ENCODE measurements at regions not wholly inside any gene's neighbourhood (a gene's known extent, or its start where the extent isn't known, plus 50 kb on each side); places are given as distances from the start of the nearest gene placed in this dataset.
"Not testable (repeated sequence)": the region's sequence is repeated elsewhere in the genome, so short reads cannot be mapped to it uniquely, and the experiment has no call there.

GRCh38 chr1:173257805-173258204, 50.7 kb upstream of the TNFSF4 start:
- DNase-seq (ENCODE audit: low read depth), result no peak

- DNase-seq (ENCODE audit: low read depth), result no peak
Measured at GRCh38 chr1:173258479-173259264, 51.5 kb upstream of the TNFSF4 start.

GRCh38 chr1:173260329-173260728, 53.2 kb upstream of the TNFSF4 start:
- DNase-seq (ENCODE audit: low read depth), result not testable (repeated sequence)

- no peak for DNase-seq (ENCODE audit: low read depth)
Measured at GRCh38 chr1:173266841-173267240, 59.7 kb upstream of the TNFSF4 start.

GRCh38 chr1:173267453-173267945, 60.4 kb upstream of the TNFSF4 start:
- peak; percentile 66 for DNase-seq (ENCODE audit: low read depth)

GRCh38 chr1:173268261-173268660, 61.1 kb upstream of the TNFSF4 start:
- DNase-seq (ENCODE audit: low read depth), result no peak

- DNase-seq (ENCODE audit: low read depth), result no peak
Measured at GRCh38 chr1:173268786-173269277, 61.7 kb upstream of the TNFSF4 start.

GRCh38 chr1:173269490-173270230, 62.5 kb upstream of the TNFSF4 start:
- DNase-seq (ENCODE audit: low read depth), result peak; percentile 85

- DNase-seq (ENCODE audit: low read depth), result no peak
Measured at GRCh38 chr1:173270243-173270642, 63.1 kb upstream of the TNFSF4 start.

- not testable (repeated sequence) for DNase-seq (ENCODE audit: low read depth)
Measured at GRCh38 chr1:173271021-173271420, 63.9 kb upstream of the TNFSF4 start.

GRCh38 chr1:173275496-173275895, 68.4 kb upstream of the TNFSF4 start:
- no peak for DNase-seq (ENCODE audit: low read depth)

- DNase-seq (ENCODE audit: low read depth), result no peak
Measured at GRCh38 chr1:173276922-173277800, 70.0 kb upstream of the TNFSF4 start.

- no peak for DNase-seq (ENCODE audit: low read depth)
Measured at GRCh38 chr1:173280899-173281660, 73.9 kb upstream of the TNFSF4 start.

- no peak for DNase-seq (ENCODE audit: low read depth)
Measured at GRCh38 chr1:173285048-173285447, 77.9 kb upstream of the TNFSF4 start.

- DNase-seq (ENCODE audit: low read depth), result no peak
Measured at GRCh38 chr1:173287785-173288184, 80.7 kb upstream of the TNFSF4 start.

- DNase-seq (ENCODE audit: low read depth), result no peak
Measured at GRCh38 chr1:173293756-173294155, 86.6 kb upstream of the TNFSF4 start.

GRCh38 chr1:173294843-173295242, 87.7 kb upstream of the TNFSF4 start:
- DNase-seq (ENCODE audit: low read depth), result no peak

- DNase-seq (ENCODE audit: low read depth), result no peak
Measured at GRCh38 chr1:173295391-173295790, 88.3 kb upstream of the TNFSF4 start.

GRCh38 chr1:173295995-173296394, 88.9 kb upstream of the TNFSF4 start:
- DNase-seq (ENCODE audit: low read depth), result peak; percentile 36

GRCh38 chr1:173297798-173298391, 90.8 kb upstream of the TNFSF4 start:
- no peak for DNase-seq (ENCODE audit: low read depth)

Measured in HT1080 (cell line).